ENCODE measurements at regions not wholly inside any gene's neighbourhood (a gene's known extent, or its start where the extent isn't known, plus 50 kb on each side); places are given as distances from the start of the nearest gene placed in this dataset.

DNA sequence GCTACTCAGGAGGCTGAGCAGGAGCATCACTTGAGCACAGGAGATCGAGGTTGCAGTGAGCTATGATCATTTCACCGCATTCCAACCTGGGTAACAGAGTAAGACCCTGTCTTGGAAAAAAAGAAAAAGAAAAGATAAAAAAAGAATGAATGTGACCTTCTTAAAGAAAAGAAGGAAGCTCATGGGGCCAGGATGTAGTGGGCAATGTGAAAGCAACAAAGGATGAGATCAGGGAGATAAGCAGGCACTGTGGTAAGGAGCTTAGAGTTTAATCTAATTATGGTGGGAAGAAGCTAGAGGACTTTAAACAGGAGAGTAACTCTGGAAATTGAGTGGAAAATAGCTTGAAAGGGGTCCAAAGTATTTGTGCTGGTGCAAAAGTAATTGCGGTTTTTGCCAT, 231.6 kb upstream of the UBE2E2 start:
- no peak for DNase-seq

DNA sequence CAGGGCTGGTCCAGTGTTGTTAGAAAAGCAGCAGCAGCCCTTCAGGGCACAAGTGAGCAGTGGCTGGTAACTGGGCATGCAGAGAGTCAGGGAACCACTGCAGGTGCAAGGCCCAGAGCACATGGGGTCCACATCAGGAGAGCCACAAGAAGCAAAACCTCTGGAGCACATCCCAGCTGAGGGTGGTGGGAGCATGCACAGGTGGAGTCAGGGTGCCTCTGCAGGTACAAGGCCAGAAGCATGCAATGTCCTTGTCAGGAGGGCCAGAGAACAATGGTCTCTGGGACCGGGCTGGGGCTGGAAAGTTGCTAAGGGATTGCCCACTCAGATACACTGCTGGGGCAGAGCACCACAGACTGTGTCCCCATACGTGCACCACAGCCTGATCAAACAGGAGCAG, 226.1 kb upstream of the UBE2E2 start:
- no peak for DNase-seq

DNA sequence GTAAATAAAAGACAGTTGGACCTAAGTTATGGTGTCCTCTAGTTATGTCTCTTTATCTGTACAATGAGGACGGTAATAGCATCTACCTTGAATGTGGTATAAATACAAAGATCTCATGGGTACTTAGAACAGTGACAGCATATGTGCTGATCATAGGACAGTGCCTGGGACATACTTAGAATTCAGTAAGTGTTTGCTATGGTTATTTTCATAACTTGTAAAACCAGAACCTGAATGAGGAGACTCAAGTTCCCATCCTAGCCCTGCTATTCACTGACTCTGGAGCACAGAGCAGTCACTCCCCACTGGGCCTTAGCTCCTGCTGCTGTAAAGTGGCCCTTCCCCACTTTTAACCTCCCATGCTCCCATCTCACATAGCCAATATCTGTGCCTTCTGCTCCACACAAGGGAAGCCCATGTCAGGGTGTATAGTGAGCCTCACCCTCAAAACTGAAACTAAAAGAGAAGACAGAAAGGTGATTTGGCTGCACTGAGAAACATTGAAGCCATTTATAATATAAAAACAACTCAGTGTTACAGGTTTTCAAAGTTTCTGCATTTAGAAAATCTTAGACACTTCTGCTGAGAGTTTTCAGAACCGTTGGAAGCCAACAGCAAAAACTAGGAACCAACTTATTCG, 225.4 kb upstream of the UBE2E2 start:
- no peak for DNase-seq

DNA sequence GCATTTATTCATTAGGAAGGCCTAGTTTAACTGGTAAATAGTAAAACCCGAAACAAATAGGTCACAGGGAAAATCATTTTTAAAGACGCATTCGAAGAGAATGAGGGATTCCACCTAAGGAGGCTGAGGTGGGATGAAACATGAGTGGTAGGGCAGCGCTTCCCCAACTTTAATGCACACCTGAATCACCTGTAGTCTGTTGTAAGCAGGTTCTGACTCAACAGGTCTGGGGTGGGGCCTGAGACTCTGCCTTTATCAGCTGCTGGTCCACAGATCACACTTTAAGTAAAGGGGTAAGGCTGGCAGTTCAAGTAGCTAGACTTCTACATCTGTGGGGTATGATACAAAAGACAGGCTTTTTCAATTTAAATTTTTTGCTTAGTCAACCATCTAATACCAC, 223.5 kb upstream of the UBE2E2 start:
- no peak for DNase-seq

DNA sequence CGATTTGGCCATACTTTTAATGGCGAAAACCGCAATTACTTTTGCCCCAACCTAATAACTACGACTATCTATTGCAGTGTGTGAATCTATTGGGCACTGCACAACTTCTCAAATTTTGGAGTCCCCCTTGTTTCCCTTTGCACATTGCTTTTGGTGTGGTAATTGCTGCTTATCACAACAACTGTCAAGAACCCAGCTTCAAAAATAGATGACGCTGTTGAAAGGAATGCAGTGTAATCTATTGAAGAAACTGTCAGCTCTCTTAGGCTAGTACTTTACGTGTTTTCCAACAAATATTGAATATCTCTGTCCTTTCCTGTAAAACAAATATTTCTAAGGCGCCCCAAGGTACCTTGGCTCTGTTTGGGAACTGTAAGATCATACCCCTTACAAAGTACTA, 222.8 kb upstream of the UBE2E2 start:
- DNase-seq, result no peak

DNA sequence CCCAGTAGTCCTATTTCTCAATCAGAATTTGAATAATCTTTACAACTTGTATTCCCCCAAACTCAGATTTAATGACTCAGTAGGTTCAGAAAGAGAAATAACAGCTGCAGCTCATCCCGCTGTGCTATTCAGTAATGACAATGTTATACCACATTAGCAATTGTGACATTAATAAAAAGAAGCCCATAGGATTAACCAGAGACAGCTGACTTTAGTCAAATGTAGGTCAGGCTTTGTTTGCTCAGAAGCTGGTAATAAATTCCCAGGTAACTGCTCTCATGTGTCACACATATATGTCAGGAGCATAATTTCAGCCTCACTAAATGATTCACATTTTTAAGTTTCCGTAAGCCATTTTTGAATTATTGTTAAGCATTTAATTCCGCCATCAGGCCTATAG, 222.0 kb upstream of the UBE2E2 start:
- DNase-seq, result no peak

DNA sequence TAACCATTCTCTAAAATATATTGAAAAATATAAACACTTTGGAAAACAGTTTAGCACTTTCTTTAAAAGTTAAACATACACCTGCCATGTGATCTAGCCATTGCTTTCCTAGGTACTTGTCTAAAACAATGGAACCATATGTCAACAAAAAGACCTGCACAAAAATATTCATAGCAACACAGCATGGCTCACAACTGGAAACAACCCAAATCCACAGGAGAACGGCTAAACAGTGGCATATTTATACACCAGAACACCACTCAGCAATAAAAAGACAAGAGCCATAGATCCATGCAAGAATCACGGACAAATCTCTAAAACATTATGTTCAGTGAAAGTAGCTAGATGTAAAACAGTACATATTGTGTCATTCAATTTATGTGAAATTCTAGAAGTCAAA, 221.3 kb upstream of the UBE2E2 start:
- no peak for DNase-seq

DNA sequence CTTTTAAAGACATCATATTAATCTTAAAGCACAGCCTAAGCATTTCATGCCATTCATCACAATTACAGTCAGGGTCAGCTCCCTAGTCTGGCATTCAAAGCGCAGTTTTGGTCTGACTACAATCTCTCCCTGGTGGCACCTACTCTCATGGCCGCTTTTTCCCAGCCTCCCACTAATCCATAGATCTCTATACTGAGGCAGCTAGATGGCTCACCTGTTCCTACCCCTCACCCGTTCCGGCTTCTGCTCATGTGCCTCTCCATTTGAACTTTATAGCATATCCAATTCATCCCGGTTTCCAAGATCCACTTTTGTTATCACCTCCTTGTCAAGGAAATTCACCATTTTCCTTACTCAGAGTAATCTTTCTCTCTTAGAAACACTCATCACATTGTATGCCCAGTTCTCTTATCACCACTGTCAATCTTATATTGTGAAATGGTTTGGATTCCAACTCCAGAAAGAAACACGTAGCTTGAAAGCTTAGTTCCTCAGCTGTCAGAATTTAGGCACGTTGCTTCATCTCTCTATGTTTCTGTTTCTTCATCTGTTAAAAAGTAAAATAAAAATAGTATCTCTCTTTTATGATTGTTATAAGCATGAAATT, 220.0 kb upstream of the UBE2E2 start:
- no peak for DNase-seq

DNA sequence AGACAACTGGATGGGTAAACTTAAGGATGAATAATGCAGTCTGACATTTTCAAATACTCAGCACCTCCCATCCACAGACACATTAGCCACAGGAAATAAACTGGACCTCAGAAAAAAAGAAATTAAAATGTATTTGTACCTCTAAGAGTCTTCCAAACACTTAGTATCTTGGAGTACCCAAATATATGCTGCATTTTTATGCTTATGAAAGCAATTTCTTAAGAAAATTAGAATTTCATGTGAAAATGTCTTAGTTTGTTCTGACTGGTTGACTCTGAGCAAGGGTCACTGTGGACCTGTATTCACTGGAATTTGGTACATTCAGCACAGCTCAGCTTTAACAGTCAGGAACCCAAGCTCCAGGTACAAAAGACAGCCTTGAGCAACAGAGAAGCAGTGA, 216.2 kb upstream of the UBE2E2 start:
- DNase-seq, result no peak

DNA sequence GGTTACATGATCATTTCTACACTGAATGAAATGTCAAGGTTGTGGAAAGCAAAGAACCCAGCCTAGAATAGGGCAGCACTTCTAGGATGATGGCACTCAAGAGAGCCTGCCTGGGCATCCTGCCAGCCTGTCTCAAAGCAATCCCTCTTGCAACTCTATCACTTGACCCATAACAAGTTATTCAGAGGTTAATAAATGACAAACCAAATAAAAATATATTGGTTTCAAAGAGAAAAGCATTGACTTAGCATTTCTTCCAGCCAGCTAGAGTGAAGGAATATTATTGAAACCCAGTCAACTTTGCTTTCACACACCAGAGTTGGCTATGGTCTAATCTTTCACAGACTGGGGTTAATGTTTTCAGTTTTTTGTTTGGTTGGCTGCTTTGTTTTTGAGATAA, 214.6 kb upstream of the UBE2E2 start:
- no peak for DNase-seq

DNA sequence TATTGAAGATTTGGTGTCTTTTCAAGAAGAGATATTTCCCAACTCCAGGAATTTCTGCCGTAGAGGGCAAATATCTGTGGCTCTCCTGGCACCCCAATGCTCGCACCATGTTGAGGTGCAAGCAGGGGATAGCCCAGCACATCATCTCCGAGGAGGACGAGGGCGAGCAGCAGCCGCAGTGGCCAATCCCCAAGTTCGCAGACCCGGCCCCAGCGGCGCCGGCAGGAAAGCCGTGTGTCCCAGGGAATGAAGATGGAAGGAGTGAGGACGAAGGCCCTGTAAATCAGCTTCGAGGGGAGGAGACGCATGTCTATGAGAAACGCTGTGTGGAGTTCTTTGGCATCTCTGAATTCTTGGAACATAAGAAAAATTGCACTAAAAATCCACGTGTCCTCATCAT, 213.4 kb upstream of the UBE2E2 start:
- no peak for DNase-seq

DNA sequence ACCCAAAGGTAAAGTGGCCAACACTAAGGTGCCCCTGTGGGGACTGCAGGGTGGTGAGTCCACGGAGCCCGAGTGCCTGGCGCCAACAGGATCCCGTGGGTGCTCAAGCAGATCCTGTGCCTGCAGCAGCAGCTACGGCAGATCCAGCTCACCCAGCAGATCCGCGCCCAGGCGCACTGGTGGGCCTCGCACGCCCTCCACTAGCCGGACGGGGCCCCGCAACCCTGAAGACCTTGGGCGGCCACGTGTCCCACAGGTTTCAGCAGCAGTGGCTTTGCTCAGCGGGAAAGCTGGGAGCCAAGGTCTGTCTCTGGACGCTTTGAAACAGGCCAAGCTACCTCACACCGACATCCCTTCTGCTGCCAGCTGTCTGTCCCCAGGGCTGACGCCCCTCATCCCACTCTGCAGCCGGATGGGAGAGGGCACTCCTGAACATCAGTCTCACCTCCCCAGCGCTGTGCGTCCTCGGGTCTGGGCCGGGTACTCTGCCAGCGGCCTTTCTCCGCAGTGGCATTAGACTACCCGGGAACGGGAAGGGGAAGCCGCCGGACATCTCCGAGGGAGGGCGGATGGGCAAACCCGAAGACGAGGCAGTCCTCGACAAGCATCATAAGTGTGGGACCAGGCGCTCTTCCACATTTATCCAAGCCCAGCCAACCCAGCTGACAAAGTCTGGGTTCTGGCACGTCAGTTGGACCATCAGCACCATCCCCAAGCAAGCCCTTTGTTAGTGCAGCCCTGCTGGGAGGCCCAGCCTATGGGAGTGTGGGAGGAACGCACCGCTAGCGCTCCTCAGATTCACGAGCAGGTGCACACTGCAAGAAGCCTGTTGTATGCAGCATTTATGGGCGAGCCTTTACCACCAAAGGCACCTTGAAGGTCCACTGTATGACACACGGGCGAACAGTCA, 212.6 kb upstream of the UBE2E2 start:
- no peak for DNase-seq

DNA sequence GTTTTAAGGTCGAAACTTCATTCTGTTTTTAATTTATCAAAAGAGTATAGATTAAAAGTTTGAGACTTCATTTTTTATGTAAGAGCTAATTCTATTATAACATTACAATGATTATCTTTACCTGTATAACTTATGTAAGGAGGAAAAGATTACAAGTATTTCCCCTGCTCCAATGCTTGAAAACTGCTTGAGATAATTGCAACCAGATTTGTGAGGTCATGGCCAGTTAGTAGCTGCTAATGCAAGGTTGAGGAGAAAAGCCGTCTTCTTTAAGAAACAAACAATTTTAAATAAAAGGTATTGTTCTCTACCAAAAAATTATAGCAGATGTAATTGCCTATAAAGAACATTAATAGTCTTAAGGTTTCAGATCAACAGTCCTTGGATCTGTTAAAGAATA, 208.3 kb upstream of the UBE2E2 start:
- DNase-seq, result no peak

DNA sequence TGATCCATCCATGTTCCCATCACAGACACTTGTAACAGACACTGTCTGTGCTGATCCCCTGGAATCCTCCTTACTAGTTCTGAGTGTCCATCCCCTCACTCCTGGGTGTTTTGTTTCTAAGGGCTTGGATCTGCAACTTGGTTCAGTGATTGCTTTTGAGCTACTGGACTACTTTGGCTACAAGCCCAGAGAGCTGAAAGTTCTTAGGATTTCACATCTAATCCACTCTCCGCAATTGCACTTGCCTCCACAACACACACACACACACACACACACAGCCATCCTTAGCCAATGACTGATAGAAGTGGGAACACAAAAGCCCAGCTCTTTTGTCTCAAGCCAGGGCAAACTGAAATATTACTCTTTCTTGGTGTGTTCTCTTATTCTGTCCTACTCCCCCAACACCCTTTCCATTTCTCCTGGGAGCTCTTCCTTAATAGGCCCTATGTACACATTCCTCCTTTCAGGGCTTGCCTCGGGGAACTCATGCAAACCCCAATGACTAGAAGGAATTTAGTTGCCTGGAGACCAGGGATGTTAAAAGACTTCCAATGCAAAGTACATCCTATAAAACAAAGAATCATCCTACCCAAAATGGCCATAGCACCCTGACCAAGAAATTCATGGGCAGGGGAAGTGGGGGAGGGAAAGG, 206.1 kb upstream of the UBE2E2 start:
- DNase-seq, result no peak

DNA sequence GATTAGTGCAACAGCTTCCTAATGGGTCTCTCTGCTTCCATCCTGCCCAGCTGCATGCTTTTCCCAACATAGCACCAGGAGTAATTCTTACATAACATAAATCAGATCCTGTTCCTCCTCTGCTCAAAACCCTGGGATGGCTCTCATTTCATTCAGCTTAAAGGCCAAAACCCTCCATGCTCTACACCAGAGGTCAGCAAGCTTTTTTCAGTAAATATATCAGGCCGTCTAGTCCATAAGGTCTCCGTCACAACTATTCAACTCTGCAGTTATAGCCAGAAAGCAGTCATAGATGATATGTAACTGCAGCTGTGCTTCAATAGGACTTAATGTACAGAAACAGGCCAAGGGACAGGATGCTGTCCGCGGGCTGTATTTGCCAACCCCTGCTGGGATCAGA, 202.8 kb upstream of the UBE2E2 start:
- no peak for DNase-seq

DNA sequence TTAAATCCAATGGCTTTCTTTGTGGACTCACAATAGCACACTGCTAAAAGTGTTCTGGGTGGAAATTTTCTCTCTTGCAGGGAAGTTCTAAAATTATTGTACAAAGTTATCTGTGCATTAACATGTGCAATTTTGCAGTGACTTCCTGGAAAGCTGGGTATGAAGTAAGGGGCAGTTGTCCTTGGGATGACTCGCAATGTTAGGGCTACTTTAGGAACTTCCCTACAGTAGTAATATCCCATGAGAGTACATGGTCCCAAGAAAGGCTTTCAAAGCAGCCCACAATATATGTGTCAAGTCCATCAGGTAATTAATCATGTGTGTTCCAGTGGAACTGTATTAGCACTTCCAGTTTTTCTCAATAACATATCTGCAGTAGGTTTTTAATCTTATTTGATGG, 201.0 kb upstream of the UBE2E2 start:
- no peak for DNase-seq

DNA sequence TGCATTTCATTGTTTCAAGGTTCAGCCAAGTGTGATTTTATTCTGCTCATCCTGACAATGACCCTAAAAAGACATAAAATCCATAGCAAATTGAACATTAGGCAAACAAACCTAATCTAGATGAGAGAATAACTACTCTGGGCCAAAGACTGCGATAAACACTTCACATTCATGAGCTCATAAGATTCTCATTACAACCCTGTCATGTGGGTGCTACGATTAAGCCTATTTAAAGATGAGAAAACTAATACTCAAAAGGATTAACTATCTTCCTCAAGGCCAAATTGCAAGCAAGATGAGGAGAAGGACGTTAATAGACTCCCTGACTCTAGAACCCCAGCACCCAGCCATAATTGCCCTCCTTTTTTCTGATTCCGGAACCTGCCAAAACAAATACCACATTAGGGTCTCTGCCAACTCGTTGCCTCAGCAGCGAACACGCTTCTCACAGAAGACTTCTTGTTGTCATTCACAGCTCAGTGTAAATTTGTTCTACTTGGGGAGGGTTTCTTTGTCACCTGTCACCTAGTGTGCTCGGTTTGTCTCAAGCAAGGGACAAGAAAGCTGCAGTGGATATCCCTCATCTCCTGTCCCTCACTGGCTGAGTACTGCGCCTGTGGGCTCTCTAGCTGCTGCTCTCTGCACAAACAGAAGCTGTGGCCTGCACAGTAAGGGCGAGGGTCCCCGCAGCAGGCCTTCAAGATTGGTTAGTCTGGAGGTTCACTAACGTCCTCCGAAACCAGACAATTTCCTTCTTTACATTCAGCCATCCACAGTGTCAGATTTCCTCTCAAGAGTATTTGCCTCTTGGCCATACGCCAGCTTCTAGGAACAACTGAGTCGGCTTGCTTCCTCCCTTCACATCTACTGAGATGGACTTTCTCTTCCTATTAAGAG, 200.0 kb upstream of the UBE2E2 start:
- no peak for DNase-seq

DNA sequence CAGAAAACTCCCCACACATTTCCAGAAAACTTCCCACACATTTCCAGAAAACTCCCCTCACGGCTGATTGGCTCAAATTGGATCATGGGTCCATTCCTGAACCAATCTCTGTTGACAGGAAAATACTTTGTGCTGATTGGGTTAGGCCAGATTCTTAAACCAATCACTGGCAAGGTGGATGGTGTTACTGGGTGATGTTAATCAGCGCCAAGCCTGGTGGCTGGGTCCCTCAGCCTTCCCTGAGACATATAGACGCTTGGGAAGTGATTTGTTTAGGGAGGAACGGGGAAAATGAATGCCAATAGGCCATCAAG, 199.4 kb upstream of the UBE2E2 start:
- no peak for DNase-seq

DNA sequence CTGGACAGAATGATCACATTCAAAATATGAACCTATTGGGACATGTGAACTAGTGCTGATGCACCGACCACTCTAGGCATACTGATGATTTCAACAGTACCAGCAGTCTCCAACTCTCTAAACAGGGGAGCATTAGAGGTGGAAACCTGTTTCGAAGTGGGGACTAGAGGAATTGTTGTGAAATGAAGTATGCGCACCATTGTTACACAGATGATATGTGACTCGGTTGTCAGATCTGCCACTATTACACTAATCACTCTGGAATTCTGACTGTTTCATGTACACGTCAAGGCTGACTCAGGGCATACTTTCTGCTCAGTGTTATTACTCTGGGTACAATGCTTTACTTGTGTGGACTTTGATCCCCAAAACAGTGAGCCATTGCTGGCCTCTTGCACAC, 198.2 kb upstream of the UBE2E2 start:
- DNase-seq, result no peak

DNA sequence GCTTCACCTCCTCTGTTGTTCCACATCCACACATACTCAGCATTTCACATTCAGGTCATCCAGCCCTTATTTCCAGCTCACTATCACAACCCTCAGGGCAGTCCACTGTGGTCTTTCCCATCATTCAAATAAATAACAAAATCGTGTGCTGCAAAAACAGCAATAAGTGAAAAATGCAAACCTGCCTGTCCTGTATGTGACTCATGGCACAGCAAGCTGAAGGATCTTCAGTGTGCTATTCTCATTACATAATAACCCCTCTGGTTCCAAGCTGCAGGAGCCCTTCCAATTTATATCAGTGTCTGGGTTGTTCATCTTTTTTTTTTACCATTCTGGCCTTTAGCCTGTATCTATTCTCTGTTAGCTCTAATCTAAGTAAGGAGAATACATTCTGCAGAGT, 185.3 kb upstream of the UBE2E2 start:
- DNase-seq, result no peak

DNA sequence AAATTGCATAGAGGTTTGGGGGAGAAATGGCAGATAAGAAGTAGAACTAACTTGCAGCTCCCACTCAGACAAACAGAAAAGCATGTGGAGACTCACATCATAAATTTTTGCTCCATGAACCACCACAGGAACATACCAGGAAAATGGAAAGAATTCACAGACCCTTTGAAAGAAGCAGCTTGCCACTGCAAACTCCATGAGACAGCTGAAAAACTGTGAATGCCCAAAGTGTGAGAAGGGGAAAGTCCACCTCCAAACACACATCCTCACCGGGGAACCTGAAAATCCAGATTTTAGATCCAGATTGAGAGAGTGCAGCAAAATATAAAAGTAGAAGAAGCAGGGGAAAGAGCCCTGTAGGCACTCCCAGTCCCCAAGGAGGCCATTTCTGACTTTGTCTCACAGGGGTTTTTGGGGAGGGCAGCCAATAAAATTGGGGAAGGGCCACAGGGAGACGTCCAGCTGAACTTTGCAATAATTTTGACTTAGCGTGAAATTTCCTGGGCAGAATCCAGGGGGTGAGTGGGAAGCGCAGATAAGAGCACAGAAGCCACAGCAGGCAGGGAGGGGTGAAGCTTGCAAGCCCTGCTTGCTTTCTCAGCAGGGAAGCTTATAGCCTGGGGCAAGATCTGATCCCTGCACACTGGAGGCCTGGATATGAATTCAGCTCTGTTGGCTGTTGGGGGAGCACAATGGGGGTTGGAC, 183.4 kb upstream of the UBE2E2 start:
- DNase-seq, result no peak

DNA sequence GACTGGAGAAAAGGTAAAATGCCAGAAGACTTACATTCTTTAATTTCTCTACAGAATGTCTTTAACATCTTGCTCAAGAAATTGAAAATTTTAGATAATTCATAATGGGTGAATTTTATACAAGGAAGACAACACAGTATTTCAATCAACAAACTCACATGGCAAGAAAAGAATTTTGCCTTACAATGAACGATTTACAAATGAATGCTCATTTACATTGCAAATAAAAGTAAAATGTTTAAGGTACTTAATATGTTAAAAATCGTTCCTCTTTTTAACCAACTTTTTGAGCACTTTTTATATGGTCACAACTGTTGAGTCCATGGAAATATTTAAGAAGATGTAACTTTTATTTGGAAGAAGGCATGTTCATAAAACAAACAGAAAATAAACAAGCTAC, 174.8 kb upstream of the UBE2E2 start:
- DNase-seq, result no peak
